CD4-positive, alpha-beta T cell (primary cell): ENCODE measurements at regions not wholly inside any gene's neighbourhood (a gene's known extent, or its start where the extent isn't known, plus 50 kb on each side); places are given as distances from the start of the nearest gene placed in this dataset.

Experiments used
- ATAC-seq: fragments of 200-7000 bp; cut with Tn5 transposase; one replicate; pipeline ENCODE4 v1.10.0; 2022; ENCODE audit warnings: mild to moderate bottlenecking; ENCODE audit not compliant: poor library complexity
- CTCF ChIA-PET: fragments of 350-600 bp; sonication (Branson Sonifier 250); formaldehyde crosslinking; loops from one replicate; lab custom pipeline; 2021; ENCODE audit warnings: antibody characterized with exemption, inconsistent platforms; lab: Charles Lee
- POLR2A ChIA-PET: fragments of 350-600 bp; sonication (Branson Sonifier 250); formaldehyde crosslinking; loops from one replicate; lab custom pipeline; 2021; ENCODE audit warnings: antibody characterized with exemption, inconsistent platforms; lab: Charles Lee
- DNase-seq, 14 experiments: peaks; one replicate each; pipeline ENCODE4 v3.0.0-alpha.2; 2013 to 2020; ENCODE audit warnings: mixed read lengths in 2 of 14
- H3K27ac ChIP-seq, 2 donors: one replicate each; pipeline versions ENCODE4 v1.5.1 to v1.7.0; 2013; ENCODE audit warnings: low read length in 2 of 2, low read depth in 1 of 2, mild to moderate bottlenecking in 1 of 2
- H3K27me3 ChIP-seq, 2 experiments: 1 replicate in 1 of 2; 2 replicates in 1 of 2; pipeline versions ENCODE4 v1.6.1 to v1.7.0; 2013; ENCODE audit warnings: low read length in 2 of 2, control low read depth in 1 of 2, mild to moderate bottlenecking in 1 of 2, moderate library complexity in 1 of 2; ENCODE audit not compliant: insufficient read depth in 2 of 2, control insufficient read depth in 1 of 2
- H3K36me3 ChIP-seq: one replicate; pipeline ENCODE4 v1.6.1; 2013; ENCODE audit warnings: low read length, control low read depth; ENCODE audit not compliant: insufficient read depth
- H3K4me1 ChIP-seq: one replicate; pipeline ENCODE4 v1.6.1; 2013; ENCODE audit warnings: low read length, control low read depth; ENCODE audit not compliant: insufficient read depth
- H3K4me3 ChIP-seq: one replicate; pipeline ENCODE4 v1.5.1; 2013; ENCODE audit warnings: mild to moderate bottlenecking, low read length, moderate library complexity
- H3K9me3 ChIP-seq, 2 experiments: 1 replicate in 1 of 2; 2 replicates in 1 of 2; pipeline versions ENCODE4 v1.6.1 to v1.7.0; 2013; ENCODE audit warnings: low read length in 2 of 2, mild to moderate bottlenecking in 2 of 2, control low read depth in 1 of 2, moderate library complexity in 1 of 2; ENCODE audit not compliant: control insufficient read depth in 1 of 2, insufficient read depth in 1 of 2
- H3K27ac Mint-ChIP-seq: one replicate; pipeline ENCODE4 v1.8.0; 2020; ENCODE audit warnings: mixed read lengths
- H3K27me3 Mint-ChIP-seq: one replicate; pipeline ENCODE4 v1.8.0; 2021; ENCODE audit warnings: mixed read lengths
- H3K36me3 Mint-ChIP-seq: one replicate; pipeline ENCODE4 v1.8.0; 2021; ENCODE audit warnings: low read depth, mixed read lengths
- H3K4me1 Mint-ChIP-seq: one replicate; pipeline ENCODE4 v1.8.0; 2021; ENCODE audit warnings: low read depth, mixed read lengths
- H3K4me3 Mint-ChIP-seq: one replicate; pipeline ENCODE4 v1.8.0; 2020; ENCODE audit warnings: mild to moderate bottlenecking, mixed read lengths
- H3K9me3 Mint-ChIP-seq: one replicate; pipeline ENCODE4 v1.8.0; 2020; ENCODE audit warnings: mixed read lengths
- intact Hi-C, 2 experiments: fragments of 100-400 bp; cut with DNase I in 1 of 2; cut with micrococcal nuclease in 1 of 2; formaldehyde crosslinking; loops; one replicate each; pipeline versions ENCODE4 v1.15.1 to v1.9.0; 2023 to 2025; cut with DNase I, micrococcal nuclease
- TF ChIP-seq, protein P1 (sequence below): fragments of 200-600 bp; IDR thresholded peaks from one replicate; pipeline ENCODE4 v1.8.0; 2022; ENCODE audit warnings: antibody characterized with exemption, mild to moderate bottlenecking

DNA sequence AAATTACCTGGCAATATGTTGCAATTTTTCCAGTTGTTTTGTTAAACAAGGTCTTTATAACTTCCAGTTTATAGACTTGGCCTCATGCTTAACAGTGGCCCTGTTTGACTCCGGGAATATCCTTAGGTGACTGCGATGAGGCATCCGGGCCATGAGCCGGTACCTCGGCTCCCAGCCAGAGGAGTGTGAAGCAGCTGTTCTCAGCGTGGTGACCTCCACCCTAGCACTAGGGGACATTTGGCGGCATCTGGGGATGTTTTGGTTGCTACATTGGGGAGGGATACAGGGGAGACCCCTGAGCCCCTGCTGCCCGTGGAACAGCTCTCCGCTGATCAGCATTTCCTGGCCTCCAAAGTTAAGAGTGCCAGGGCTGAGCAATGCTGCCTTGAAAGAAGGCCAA lies 533.4 kb downstream of the IRX1 start:
- intact Hi-C loops: loop anchor here in 1 of 2 experiments (5.0 kb wide), 1 partner anchor 248 kb away; no protein-coding TSS in a partner anchor
- CTCF ChIA-PET: no interaction called here
- Mint-ChIP-seq H3K36me3 (no peaks in the 10 kb centered on the region), H3K4me1 (no peaks in the 10 kb centered on the region), H3K4me3 (no peak overlapping the region), H3K27me3 (no peaks in the 10 kb centered on the region), H3K27ac (no peak overlapping the region), H3K9me3 (peaks cover 11% of the 10 kb centered on the region)
- H3K9me3 ChIP-seq: peaks cover 0 to 14% of the 10 kb centered on the region in 2 experiments
- no peak for ATAC-seq
- H3K27me3 ChIP-seq: no peaks in the 10 kb centered on the region
- H3K4me3 ChIP-seq: no peak overlapping the region
- no peak for DNase-seq
- POLR2A ChIA-PET: no interaction called here
- TF ChIP-seq, protein P1, sequence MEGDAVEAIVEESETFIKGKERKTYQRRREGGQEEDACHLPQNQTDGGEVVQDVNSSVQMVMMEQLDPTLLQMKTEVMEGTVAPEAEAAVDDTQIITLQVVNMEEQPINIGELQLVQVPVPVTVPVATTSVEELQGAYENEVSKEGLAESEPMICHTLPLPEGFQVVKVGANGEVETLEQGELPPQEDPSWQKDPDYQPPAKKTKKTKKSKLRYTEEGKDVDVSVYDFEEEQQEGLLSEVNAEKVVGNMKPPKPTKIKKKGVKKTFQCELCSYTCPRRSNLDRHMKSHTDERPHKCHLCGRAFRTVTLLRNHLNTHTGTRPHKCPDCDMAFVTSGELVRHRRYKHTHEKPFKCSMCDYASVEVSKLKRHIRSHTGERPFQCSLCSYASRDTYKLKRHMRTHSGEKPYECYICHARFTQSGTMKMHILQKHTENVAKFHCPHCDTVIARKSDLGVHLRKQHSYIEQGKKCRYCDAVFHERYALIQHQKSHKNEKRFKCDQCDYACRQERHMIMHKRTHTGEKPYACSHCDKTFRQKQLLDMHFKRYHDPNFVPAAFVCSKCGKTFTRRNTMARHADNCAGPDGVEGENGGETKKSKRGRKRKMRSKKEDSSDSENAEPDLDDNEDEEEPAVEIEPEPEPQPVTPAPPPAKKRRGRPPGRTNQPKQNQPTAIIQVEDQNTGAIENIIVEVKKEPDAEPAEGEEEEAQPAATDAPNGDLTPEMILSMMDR: no peak
- no peaks in the 10 kb centered on the region for H3K36me3 ChIP-seq
- H3K4me1 ChIP-seq: no peaks in the 10 kb centered on the region
- no peak overlapping the region for H3K27ac ChIP-seq

DNA sequence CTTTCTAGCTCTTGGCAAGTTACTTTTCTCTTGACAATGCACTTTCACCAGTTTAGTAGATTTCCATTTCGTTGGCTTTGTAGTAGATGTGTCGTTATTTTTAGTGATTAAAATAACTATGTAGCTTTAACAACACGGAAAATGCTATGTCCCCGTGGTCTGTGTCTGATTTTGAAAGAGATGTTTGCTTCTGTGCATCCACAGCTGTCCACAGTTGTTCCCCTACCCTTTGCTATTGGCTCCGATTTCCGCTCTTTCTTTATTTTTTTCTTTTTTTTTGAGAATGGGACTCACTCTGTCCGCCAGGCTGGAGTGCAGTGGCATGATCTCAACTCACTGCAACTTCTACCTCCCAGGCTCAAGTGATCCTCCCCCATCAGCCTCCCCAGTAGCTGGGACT lies 533.9 kb downstream of the IRX1 start:
- H3K4me3 Mint-ChIP-seq: no peak overlapping the region
- ChIA-PET POLR2A (no interaction called here), CTCF (no interaction called here)
- H3K27ac Mint-ChIP-seq: no peak overlapping the region
- H3K4me1 Mint-ChIP-seq: no peaks in the 10 kb centered on the region
- no peaks in the 10 kb centered on the region for H3K27me3 Mint-ChIP-seq
- H3K9me3 ChIP-seq: peaks cover 0 to 14% of the 10 kb centered on the region in 2 experiments
- no peaks in the 10 kb centered on the region for H3K4me1 ChIP-seq
- no peak overlapping the region for H3K4me3 ChIP-seq
- intact Hi-C loops: loop anchor here in 1 of 2 experiments (5.0 kb wide), 1 partner anchor 248 kb away; no protein-coding TSS in a partner anchor
- H3K9me3 Mint-ChIP-seq: peaks cover 11% of the 10 kb centered on the region
- no peaks in the 10 kb centered on the region for H3K27me3 ChIP-seq
- DNase-seq: no peak
- H3K36me3 ChIP-seq: no peaks in the 10 kb centered on the region
- TF ChIP-seq, protein P1: no peak
- H3K27ac ChIP-seq: no peak overlapping the region
- H3K36me3 Mint-ChIP-seq: no peaks in the 10 kb centered on the region
- ATAC-seq: no peak

DNA sequence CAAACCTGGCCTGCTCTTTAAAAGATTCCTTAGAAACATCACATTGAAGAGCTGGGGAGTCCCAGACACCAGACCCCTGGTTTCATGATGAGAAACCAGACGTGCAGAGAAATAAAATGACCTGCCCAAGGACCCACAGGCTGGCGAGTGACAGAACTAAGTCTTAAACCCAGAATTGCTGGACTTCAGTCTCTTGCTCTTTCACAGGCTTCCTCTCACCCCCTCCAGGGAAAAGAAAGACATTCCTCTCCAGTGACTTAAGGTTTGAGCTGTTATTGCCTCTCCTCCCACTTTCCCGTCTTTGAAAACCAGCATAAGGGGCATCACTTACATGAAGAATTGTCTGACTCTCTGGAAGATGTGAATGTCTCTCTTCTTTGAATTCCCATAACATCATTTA lies 535.2 kb downstream of the IRX1 start:
- H3K27me3 ChIP-seq: no peaks in the 10 kb centered on the region
- CTCF ChIA-PET: no interaction called here
- no peak overlapping the region for H3K27ac ChIP-seq
- POLR2A ChIA-PET: no interaction called here
- DNase-seq: no peak
- Mint-ChIP-seq H3K4me3 (no peak overlapping the region), H3K9me3 (peaks cover 13% of the 10 kb centered on the region), H3K36me3 (no peaks in the 10 kb centered on the region), H3K27ac (no peak overlapping the region), H3K4me1 (no peaks in the 10 kb centered on the region), H3K27me3 (no peaks in the 10 kb centered on the region)
- intact Hi-C loops: no loop called here
- H3K9me3 ChIP-seq: peaks cover 0 to 19% of the 10 kb centered on the region in 2 experiments
- no peak for ATAC-seq
- TF ChIP-seq, protein P1: no peak
- H3K4me1 ChIP-seq: no peaks in the 10 kb centered on the region
- H3K36me3 ChIP-seq: no peaks in the 10 kb centered on the region
- H3K4me3 ChIP-seq: no peak overlapping the region
